Ascending aorta (tissue), 2 donors: ENCODE measurements at regions not wholly inside any gene's neighbourhood (a gene's known extent, or its start where the extent isn't known, plus 50 kb on each side); places are given as distances from the start of the nearest gene placed in this dataset.

Source experiments
- DNase-seq, 2 donors: peaks; one replicate each; pipeline ENCODE4 v3.0.0-alpha.2; 2019; ENCODE audit warnings: low spot score in 2 of 2
- H3K27ac ChIP-seq, 2 donors: fragments of 200-600 bp; sonication (generic); one replicate each; pipeline ENCODE4 v1.5.1; 2016 to 2017; ENCODE audit warnings: mild to moderate bottlenecking in 1 of 2
- H3K27me3 ChIP-seq: fragments of 200-600 bp; sonication (generic); one replicate; pipeline ENCODE4 v1.5.1; 2017
- H3K36me3 ChIP-seq, 2 donors: fragments of 200-600 bp; sonication (generic); one replicate each; pipeline ENCODE4 v1.5.1; 2016
- H3K4me1 ChIP-seq, 2 donors: fragments of 200-600 bp; sonication (generic); one replicate each; pipeline ENCODE4 v1.5.1; 2016 to 2017; ENCODE audit warnings: mild to moderate bottlenecking in 1 of 2
- H3K4me3 ChIP-seq, 2 donors: fragments of 200-600 bp; sonication (generic); one replicate each; pipeline ENCODE4 v1.5.1; 2016 to 2017; ENCODE audit warnings: mild to moderate bottlenecking in 1 of 2
- H3K9me3 ChIP-seq, 2 donors: fragments of 200-600 bp; sonication (generic); one replicate each; pipeline ENCODE4 v1.5.1; 2016
- CTCF ChIP-seq, 3 experiments: fragments of 200-600 bp in 2 of 3; fragments of 450-650 bp in 1 of 3; sonication (generic) in 2 of 3; IDR thresholded peaks; one replicate each; pipeline ENCODE4 v1.5.1; 2016 to 2019; ENCODE audit warnings: antibody characterized with exemption in 3 of 3, mild to moderate bottlenecking in 1 of 3, moderate library complexity in 1 of 3
- intact Hi-C: fragments of 100-400 bp; cut with DNase I; formaldehyde crosslinking; loops from one replicate; pipeline ENCODE4 v1.15.1; 2023

DNA sequence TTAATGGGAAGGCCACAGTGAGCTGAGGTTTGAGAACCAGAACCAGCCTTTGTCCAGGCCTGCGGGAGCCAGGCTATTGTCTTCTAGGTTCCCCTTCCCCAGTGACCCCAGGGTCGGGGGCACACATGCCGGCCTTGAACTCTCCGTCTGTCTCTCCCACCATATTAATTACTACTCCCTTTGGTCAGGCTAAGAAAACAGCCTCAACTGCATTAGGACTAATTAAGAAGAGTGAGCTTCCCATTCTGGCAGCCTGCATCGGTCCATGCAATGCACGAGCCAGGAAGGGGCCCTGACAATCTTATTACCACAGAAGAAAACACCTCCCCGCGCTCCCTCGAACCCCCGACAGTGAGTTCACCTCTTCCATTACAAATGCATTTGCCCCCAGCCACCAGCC lies 380.2 kb upstream of the ZFHX3 start:
- Histone ChIP-seq H3K4me3 (no peak overlapping the region), H3K36me3 (no peaks in the 10 kb centered on the region), H3K27ac (no peak overlapping the region), H3K9me3 (no peaks in the 10 kb centered on the region), H3K27me3 (no peaks in the 10 kb centered on the region), H3K4me1 (no peaks in the 10 kb centered on the region)
- intact Hi-C loops, result no loop called here
- DNase-seq, result no peak
- TF ChIP-seq CTCF (IDR thresholded peaks at IDR 0.05), result no peak

DNA sequence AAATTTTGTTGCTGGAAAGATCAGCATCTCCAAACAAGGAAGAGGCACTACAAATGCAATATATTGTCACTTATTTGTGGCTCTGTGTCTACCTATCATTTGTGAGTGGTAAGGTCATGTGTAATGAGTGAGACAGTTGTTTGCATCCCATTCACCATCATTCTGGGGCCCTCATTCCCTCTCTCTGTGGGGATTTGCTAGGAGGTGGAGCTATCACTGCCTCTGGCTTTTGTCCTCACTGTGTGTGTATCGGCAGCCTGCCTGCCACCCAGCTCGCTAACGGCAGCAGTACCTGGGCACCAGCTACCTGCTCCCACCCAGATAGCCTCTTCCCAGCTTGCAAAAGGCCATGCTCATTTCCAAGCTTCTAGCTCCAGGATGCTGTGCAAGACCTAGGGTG lies 379.2 kb upstream of the ZFHX3 start:
- Histone ChIP-seq H3K27me3 (no peaks in the 10 kb centered on the region), H3K36me3 (no peaks in the 10 kb centered on the region), H3K4me3 (no peak overlapping the region), H3K4me1 (no peaks in the 10 kb centered on the region), H3K9me3 (no peaks in the 10 kb centered on the region), H3K27ac (no peak overlapping the region)
- intact Hi-C loops, result no loop called here
- no peak for DNase-seq
- no peak for TF ChIP-seq CTCF (IDR thresholded peaks at IDR 0.05)

DNA sequence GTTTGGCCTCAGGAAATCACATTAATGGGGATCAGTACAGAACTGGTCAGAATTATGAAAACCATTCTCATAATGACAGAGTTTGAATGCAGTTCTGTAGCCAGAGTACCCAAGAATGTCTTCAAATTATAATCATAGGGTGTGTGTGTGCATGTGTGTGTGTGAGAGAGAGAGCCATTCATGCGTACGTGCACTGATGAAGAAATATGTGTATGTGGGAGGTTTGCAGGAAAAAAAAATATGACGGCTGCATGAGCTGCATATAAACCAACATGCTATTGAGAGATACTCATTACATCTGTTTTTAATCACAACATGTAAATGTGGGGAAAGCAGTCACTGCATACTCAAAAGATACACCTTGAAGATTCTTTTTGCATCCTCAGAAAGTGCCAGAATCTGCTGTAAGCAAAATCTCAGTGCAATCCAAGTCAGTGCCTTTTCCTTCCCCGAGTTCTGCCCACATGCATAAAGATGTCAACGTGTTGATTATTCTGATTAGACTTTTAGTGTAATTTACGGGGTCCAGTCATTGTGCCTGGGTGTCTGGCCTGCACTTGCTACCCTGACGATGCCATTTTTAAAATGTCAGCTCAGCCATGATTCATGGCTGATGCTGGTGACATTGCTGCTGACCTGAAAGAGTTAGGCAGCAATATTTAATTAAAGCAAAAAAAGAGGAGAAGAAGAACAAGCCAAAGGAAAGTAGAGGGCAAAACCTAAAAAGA lies 378.7 kb upstream of the ZFHX3 start:
- H3K4me1 ChIP-seq, result no peaks in the 10 kb centered on the region
- H3K4me3 ChIP-seq, result no peak overlapping the region
- H3K27ac ChIP-seq, result no peak overlapping the region
- H3K27me3 ChIP-seq, result no peaks in the 10 kb centered on the region
- intact Hi-C loops, result no loop called here
- H3K36me3 ChIP-seq, result no peaks in the 10 kb centered on the region
- DNase-seq, result no peak
- no peaks in the 10 kb centered on the region for H3K9me3 ChIP-seq
- TF ChIP-seq CTCF (IDR thresholded peaks at IDR 0.05), result no peak

GRCh38 chr16:73420676-73421075 lies 372.7 kb upstream of the ZFHX3 start:
- Histone ChIP-seq H3K9me3 (no peaks in the 10 kb centered on the region), H3K4me3 (peak overlapping the region in 1 of 2 donors; percentile 3), H3K27me3 (no peaks in the 10 kb centered on the region), H3K4me1 (no peaks in the 10 kb centered on the region), H3K36me3 (no peaks in the 10 kb centered on the region), H3K27ac (no peak overlapping the region)
- no peak for TF ChIP-seq CTCF (IDR thresholded peaks at IDR 0.05)
- no peak for DNase-seq
- intact Hi-C loops, result no loop called here

GRCh38 chr16:73420244-73420643 lies 372.3 kb upstream of the ZFHX3 start:
- Histone ChIP-seq H3K9me3 (no peaks in the 10 kb centered on the region), H3K27ac (no peak overlapping the region), H3K36me3 (no peaks in the 10 kb centered on the region), H3K4me3 (peak overlapping the region in 1 of 2 donors; percentile 3), H3K27me3 (no peaks in the 10 kb centered on the region), H3K4me1 (no peaks in the 10 kb centered on the region)
- intact Hi-C loops, result no loop called here
- DNase-seq, result no peak
- TF ChIP-seq CTCF (IDR thresholded peaks at IDR 0.05), result no peak

DNA sequence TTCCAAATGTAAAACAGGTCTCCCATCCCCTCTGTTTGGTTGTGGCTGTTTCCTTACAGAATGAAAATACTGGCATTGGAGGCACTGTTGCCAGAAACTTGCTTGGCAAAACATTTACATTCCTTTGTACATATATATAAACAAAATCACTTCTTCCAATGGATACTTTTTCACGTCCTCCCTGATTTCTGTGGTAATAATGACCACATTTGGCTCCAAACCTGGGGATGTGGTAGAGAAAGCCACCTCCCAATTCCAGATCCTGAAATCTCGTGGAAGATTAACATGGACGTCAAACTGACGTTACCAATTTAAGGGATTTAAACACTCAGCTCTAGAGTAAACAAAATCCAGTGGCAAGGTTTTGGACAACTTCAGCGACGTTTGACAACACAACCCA lies 370.8 kb upstream of the ZFHX3 start:
- DNase-seq, result no peak
- Histone ChIP-seq H3K4me3 (no peak overlapping the region), H3K27me3 (no peaks in the 10 kb centered on the region), H3K4me1 (no peaks in the 10 kb centered on the region), H3K27ac (no peak overlapping the region), H3K36me3 (no peaks in the 10 kb centered on the region), H3K9me3 (no peaks in the 10 kb centered on the region)
- intact Hi-C loops, result no loop called here
- no peak for TF ChIP-seq CTCF (IDR thresholded peaks at IDR 0.05)
